Neural progenitor cell (in vitro differentiated cells): ENCODE measurements at regions not wholly inside any gene's neighbourhood (a gene's known extent, or its start where the extent isn't known, plus 50 kb on each side); places are given as distances from the start of the nearest gene placed in this dataset.

Experiments
- DNase-seq: peaks from one replicate; pipeline ENCODE4 v3.0.0-alpha.2; 2016; ENCODE audit warnings: low spot score
- H2AFZ ChIP-seq: fragments of 200-600 bp; sonication (generic); replicated peaks from 2 replicates; pipeline ENCODE4 v1.6.1; 2016; ENCODE audit warnings: antibody characterized with exemption
- H3F3A ChIP-seq: fragments of 200-600 bp; sonication (generic); 2 replicates; pipeline ENCODE4 v1.6.1; 2016; ENCODE audit warnings: antibody characterized with exemption, low read depth
- H3K27ac ChIP-seq: fragments of 200-600 bp; sonication (generic); 2 replicates; pipeline ENCODE4 v1.5.1; 2016; ENCODE audit warnings: mild to moderate bottlenecking
- H3K27me3 ChIP-seq: fragments of 200-600 bp; sonication (generic); 2 replicates; pipeline ENCODE4 v1.6.1; 2016; ENCODE audit warnings: mild to moderate bottlenecking, moderate library complexity
- H3K36me3 ChIP-seq: fragments of 200-600 bp; sonication (generic); 2 replicates; pipeline ENCODE4 v1.5.1; 2016
- H3K4me1 ChIP-seq: fragments of 200-600 bp; sonication (generic); 2 replicates; pipeline ENCODE4 v1.6.1; 2016; ENCODE audit warnings: mixed run types
- H3K4me2 ChIP-seq: fragments of 200-600 bp; sonication (generic); 2 replicates; pipeline ENCODE4 v1.6.1; 2016
- H3K4me3 ChIP-seq: fragments of 200-600 bp; sonication (generic); 2 replicates; pipeline ENCODE4 v1.5.1; 2016
- H3K79me2 ChIP-seq: fragments of 200-600 bp; sonication (generic); 2 replicates; pipeline ENCODE4 v1.6.1; 2016; ENCODE audit warnings: low read depth
- H3K9ac ChIP-seq: fragments of 200-600 bp; sonication (generic); 2 replicates; pipeline ENCODE4 v1.6.1; 2016
- H3K9me3 ChIP-seq: fragments of 200-600 bp; sonication (generic); 2 replicates; pipeline ENCODE4 v1.5.1; 2016; ENCODE audit warnings: low read depth
- H4K20me1 ChIP-seq: fragments of 200-600 bp; sonication (generic); 2 replicates; pipeline ENCODE4 v1.6.1; 2016; ENCODE audit warnings: low read depth
- H3K27ac Mint-ChIP-seq: 3 replicates; pipeline ENCODE4 v1.8.0; 2021; ENCODE audit warnings: mixed read lengths
- H3K27me3 Mint-ChIP-seq: 2 replicates; pipeline ENCODE4 v1.8.0; 2022; ENCODE audit warnings: low read depth, mild to moderate bottlenecking, inconsistent platforms, moderate library complexity, mixed read lengths; ENCODE audit not compliant: insufficient read depth
- H3K36me3 Mint-ChIP-seq: 3 replicates; pipeline ENCODE4 v1.8.0; 2021; ENCODE audit warnings: mixed read lengths
- H3K4me1 Mint-ChIP-seq: 3 replicates; pipeline ENCODE4 v1.8.0; 2021; ENCODE audit warnings: mixed read lengths
- H3K4me3 Mint-ChIP-seq: 3 replicates; pipeline ENCODE4 v1.8.0; 2021; ENCODE audit warnings: mild to moderate bottlenecking, moderate library complexity, mixed read lengths
- H3K9me3 Mint-ChIP-seq: 3 replicates; pipeline ENCODE4 v1.8.0; 2020; ENCODE audit warnings: mixed read lengths
- EZH2 ChIP-seq: fragments of 200-600 bp; sonication (generic); IDR thresholded peaks from 2 replicates; pipeline ENCODE4 v1.6.1; 2017; ENCODE audit warnings: antibody characterized with exemption, mild to moderate bottlenecking, moderate library complexity
- EZH2phosphoT487 ChIP-seq: fragments of 200-600 bp; sonication (generic); IDR thresholded peaks from 2 replicates; pipeline ENCODE4 v1.6.1; 2017; ENCODE audit warnings: antibody characterized with exemption
- TF ChIP-seq, protein P1 (sequence below): fragments of 200-600 bp; sonication (generic); IDR thresholded peaks from 2 replicates; pipeline ENCODE4 v1.5.1; 2017; ENCODE audit warnings: antibody characterized with exemption, mild to moderate bottlenecking

DNA sequence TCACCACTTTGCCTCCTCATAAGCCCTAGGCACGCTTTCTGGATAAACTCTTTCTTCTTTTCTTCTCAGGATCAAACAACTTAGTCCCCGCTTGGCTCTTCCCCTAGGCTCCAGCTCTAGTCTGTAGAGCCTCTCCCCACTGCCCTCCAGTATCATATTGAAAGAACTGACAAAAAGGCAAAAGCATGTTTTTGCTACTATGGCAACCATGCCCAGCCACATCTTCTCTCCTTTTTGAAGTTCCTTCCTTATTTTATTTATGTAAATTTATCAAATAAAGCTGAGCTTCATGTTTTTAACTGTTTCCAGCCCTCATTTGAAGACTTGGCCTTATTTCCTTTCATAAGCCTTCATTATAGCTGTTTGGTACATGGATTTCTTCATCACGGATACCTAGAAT is 86.0 kb upstream of the LIMCH1 start:
- no peak overlapping the region for H3K4me2 ChIP-seq
- H3K9ac ChIP-seq: no peak overlapping the region
- peaks cover 8% of the 10 kb centered on the region for H3K9me3 Mint-ChIP-seq
- H3K79me2 ChIP-seq: no peaks in the 10 kb centered on the region
- H3K36me3 Mint-ChIP-seq: no peaks in the 10 kb centered on the region
- H3K4me3 ChIP-seq: no peak overlapping the region
- no peaks in the 10 kb centered on the region for H4K20me1 ChIP-seq
- H3F3A ChIP-seq: peaks cover 16% of the 10 kb centered on the region
- peak overlapping the region; percentile 3 for H3K27ac Mint-ChIP-seq
- no peaks in the 10 kb centered on the region for H3K36me3 ChIP-seq
- peaks cover 2% of the 10 kb centered on the region for H3K27me3 Mint-ChIP-seq
- H3K4me3 Mint-ChIP-seq: no peak overlapping the region
- no peak overlapping the region for H2AFZ ChIP-seq
- no peak overlapping the region for H3K27ac ChIP-seq
- H3K4me1 ChIP-seq: peaks cover 36% of the 10 kb centered on the region
- H3K9me3 ChIP-seq: no peaks in the 10 kb centered on the region
- no peak for TF ChIP-seq EZH2phosphoT487
- peaks cover 40% of the 10 kb centered on the region for H3K4me1 Mint-ChIP-seq
- no peak for DNase-seq
- H3K27me3 ChIP-seq: no peaks in the 10 kb centered on the region

DNA sequence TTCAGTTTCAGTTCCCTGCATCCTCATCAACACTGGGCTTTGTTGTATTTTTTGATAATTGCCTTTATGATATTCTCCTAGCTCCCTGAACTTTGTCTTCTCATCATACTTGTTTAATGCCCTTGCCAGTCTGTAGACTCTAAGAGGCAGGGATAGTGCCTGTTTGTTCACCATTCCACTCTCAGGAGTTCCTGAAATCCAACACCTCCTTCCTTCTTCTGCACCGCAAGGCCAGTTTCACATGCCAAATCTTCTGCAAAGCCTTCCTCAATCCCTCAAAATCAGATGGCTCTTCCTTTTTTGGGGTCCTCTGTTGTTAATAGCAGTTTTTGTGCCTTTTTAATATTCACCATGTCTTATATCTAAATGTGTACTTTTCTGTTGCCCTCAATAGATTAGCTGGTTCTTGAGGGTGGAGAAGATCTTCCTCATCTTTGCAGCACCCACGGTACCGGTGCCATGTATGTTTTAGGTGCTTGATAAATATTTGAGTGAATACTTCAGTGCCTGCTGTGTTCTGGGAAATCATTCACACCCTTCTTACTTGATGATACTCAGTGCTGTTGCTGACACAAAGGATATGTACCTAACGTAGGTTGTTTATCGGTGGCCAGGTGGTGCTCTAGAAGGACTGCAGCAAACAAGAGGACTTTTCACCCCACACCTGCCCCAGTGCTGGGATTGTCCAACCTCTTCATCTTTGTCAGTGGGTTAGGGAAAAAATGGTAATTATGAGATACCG is 85.3 kb upstream of the LIMCH1 start:
- no peak for TF ChIP-seq EZH2phosphoT487
- TF ChIP-seq, protein P1, sequence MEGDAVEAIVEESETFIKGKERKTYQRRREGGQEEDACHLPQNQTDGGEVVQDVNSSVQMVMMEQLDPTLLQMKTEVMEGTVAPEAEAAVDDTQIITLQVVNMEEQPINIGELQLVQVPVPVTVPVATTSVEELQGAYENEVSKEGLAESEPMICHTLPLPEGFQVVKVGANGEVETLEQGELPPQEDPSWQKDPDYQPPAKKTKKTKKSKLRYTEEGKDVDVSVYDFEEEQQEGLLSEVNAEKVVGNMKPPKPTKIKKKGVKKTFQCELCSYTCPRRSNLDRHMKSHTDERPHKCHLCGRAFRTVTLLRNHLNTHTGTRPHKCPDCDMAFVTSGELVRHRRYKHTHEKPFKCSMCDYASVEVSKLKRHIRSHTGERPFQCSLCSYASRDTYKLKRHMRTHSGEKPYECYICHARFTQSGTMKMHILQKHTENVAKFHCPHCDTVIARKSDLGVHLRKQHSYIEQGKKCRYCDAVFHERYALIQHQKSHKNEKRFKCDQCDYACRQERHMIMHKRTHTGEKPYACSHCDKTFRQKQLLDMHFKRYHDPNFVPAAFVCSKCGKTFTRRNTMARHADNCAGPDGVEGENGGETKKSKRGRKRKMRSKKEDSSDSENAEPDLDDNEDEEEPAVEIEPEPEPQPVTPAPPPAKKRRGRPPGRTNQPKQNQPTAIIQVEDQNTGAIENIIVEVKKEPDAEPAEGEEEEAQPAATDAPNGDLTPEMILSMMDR: no peak
- TF ChIP-seq EZH2: no peak
- Mint-ChIP-seq H3K36me3 (no peaks in the 10 kb centered on the region), H3K27me3 (peaks cover 2% of the 10 kb centered on the region), H3K27ac (no peak overlapping the region), H3K4me3 (no peak overlapping the region), H3K9me3 (peaks cover 8% of the 10 kb centered on the region), H3K4me1 (peaks cover 40% of the 10 kb centered on the region)
- Histone ChIP-seq H3K27ac (no peak overlapping the region), H3K4me2 (no peak overlapping the region), H3K4me3 (no peak overlapping the region), H3K9ac (no peak overlapping the region), H3K9me3 (no peaks in the 10 kb centered on the region), H4K20me1 (no peaks in the 10 kb centered on the region), H2AFZ (no peak overlapping the region), H3K79me2 (no peaks in the 10 kb centered on the region), H3F3A (peaks cover 16% of the 10 kb centered on the region), H3K27me3 (no peaks in the 10 kb centered on the region), H3K36me3 (no peaks in the 10 kb centered on the region), H3K4me1 (peaks cover 36% of the 10 kb centered on the region)
- no peak for DNase-seq

DNA sequence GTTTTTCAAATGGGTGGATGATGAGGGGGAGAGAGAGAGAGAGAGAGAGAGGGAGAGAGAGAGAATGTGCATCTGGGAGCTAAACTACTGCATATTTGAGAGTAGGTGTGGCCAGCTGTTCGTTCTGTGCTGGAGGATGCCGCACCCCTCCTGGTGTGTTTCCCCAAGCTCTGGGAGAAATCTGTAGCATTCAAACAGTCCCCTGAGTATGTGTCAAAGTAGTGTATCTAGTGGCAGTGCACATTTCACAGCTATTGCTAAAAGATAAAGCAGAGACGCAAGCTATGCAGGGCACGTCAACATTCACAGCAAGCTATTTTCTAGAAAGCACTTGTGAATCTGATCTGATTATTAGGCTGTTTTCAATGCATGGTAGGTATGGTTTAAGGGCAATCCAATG is 83.5 kb upstream of the LIMCH1 start:
- H3K4me2 ChIP-seq: peak overlapping the region; percentile 65
- H3K27me3 Mint-ChIP-seq: no peaks in the 10 kb centered on the region
- H3K9ac ChIP-seq: no peak overlapping the region
- peaks cover 4% of the 10 kb centered on the region for H3K9me3 Mint-ChIP-seq
- H3K27me3 ChIP-seq: no peaks in the 10 kb centered on the region
- H3K79me2 ChIP-seq: no peaks in the 10 kb centered on the region
- no peak for TF ChIP-seq EZH2phosphoT487
- TF ChIP-seq EZH2: no peak
- TF ChIP-seq, protein P1: no peak
- peaks cover 16% of the 10 kb centered on the region for H3F3A ChIP-seq
- peaks cover 40% of the 10 kb centered on the region for H3K4me1 Mint-ChIP-seq
- H3K27ac Mint-ChIP-seq: no peak overlapping the region
- no peak overlapping the region for H2AFZ ChIP-seq
- no peak overlapping the region for H3K4me3 ChIP-seq
- H3K4me3 Mint-ChIP-seq: no peak overlapping the region
- H4K20me1 ChIP-seq: no peaks in the 10 kb centered on the region
- no peaks in the 10 kb centered on the region for H3K36me3 ChIP-seq
- peaks cover 36% of the 10 kb centered on the region for H3K4me1 ChIP-seq
- DNase-seq: peak; percentile 12
- H3K36me3 Mint-ChIP-seq: no peaks in the 10 kb centered on the region
- no peaks in the 10 kb centered on the region for H3K9me3 ChIP-seq
- H3K27ac ChIP-seq: no peak overlapping the region

DNA sequence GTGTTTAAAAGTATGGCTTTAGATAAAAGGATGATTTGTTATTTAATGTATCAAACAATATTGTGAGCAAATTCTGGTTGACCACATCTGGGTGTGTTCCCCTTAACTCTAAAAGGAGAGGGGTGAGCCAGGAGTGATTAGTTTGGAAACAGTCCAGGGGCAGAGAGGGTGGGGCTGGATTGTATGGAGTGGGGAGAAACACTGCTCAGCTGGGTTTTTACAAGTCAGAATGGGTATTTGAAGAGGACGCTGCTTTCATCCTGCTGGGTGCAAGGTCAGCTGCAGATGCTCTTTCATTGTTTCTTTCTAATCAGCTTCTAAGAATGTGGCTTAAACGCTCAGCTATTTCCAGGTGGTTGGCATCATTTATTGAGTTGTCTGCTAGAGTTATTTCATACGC is 82.8 kb upstream of the LIMCH1 start:
- no peak overlapping the region for H3K9ac ChIP-seq
- H3K27me3 ChIP-seq: no peaks in the 10 kb centered on the region
- H3K4me3 Mint-ChIP-seq: peak overlapping the region; percentile 34
- H3K4me3 ChIP-seq: no peak overlapping the region
- no peaks in the 10 kb centered on the region for H3K79me2 ChIP-seq
- peaks cover 4% of the 10 kb centered on the region for H3K9me3 Mint-ChIP-seq
- peaks cover 16% of the 10 kb centered on the region for H3F3A ChIP-seq
- no peak overlapping the region for H3K27ac Mint-ChIP-seq
- no peaks in the 10 kb centered on the region for H3K36me3 ChIP-seq
- no peaks in the 10 kb centered on the region for H4K20me1 ChIP-seq
- peak overlapping the region; percentile 65 for H3K4me2 ChIP-seq
- H3K27ac ChIP-seq: no peak overlapping the region
- H3K4me1 ChIP-seq: peaks cover 36% of the 10 kb centered on the region
- peaks cover 40% of the 10 kb centered on the region for H3K4me1 Mint-ChIP-seq
- H3K9me3 ChIP-seq: no peaks in the 10 kb centered on the region
- TF ChIP-seq EZH2phosphoT487 (no peak), EZH2 (no peak)
- no peak overlapping the region for H2AFZ ChIP-seq
- peak; percentile 62 for DNase-seq
- H3K36me3 Mint-ChIP-seq: no peaks in the 10 kb centered on the region
- no peaks in the 10 kb centered on the region for H3K27me3 Mint-ChIP-seq
